ENCODE measurements at regions not wholly inside any gene's neighbourhood (a gene's known extent, or its start where the extent isn't known, plus 50 kb on each side); places are given as distances from the start of the nearest gene placed in this dataset.

DNA sequence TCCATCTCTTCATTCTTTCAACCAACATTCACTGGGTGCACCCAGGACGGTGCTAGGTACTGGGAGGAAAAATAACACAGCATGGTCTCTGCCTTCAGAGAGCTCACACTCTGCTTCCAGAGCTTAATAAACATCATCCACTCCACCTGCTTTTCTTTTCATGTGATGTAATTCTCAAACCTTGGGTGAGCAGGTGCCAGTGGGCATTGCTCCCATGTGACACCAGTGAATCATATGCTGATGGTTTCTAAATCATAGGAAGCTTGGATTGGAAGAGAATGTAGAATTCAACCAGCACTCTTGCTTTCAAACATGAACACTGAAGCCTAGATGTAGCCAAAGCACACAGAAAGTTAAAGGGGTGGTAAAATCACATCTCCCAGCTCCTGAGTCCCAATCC lies 189.8 kb downstream of the FOXA2 start:
- TF ChIP-seq CTCF (IDR thresholded peaks at IDR 0.05 in 2 of 3, conservative IDR thresholded peaks at IDR 0.05 in 1 of 3; ENCODE audit: insufficient read depth in 2 of 3, low read depth in 1 of 3, low read length in 3 of 3) (no peak), SETDB1 (IDR thresholded peaks at IDR 0.05; ENCODE audit: low read length) (no peak), ZNF311 (CRISPR knock-in tag; IDR thresholded peaks at IDR 0.05) (no peak), RBM14 (IDR thresholded peaks at IDR 0.05; ENCODE audit: borderline replicate concordance, insufficient read depth, low read depth, low read length) (no peak), RFX7 (CRISPR knock-in tag; IDR thresholded peaks at IDR 0.05) (no peak), ZNF282 (CRISPR knock-in tag; IDR thresholded peaks at IDR 0.05) (no peak), RAD21 (CRISPR knock-in tag; conservative IDR thresholded peaks at IDR 0.05 in 1 of 2, IDR thresholded peaks at IDR 0.05 in 1 of 2) (no peak), POLR2AphosphoS2 (IDR thresholded peaks at IDR 0.05; ENCODE audit: low read length) (no peak), USF1 (CRISPR knock-in tag; IDR thresholded peaks at IDR 0.05) (no peak), SMARCA4 (IDR thresholded peaks at IDR 0.05) (no peak), ZFP30 (CRISPR knock-in tag; IDR thresholded peaks at IDR 0.05; ENCODE audit: borderline replicate concordance) (no peak), POLR2A (conservative IDR thresholded peaks at IDR 0.05) (no peak)

All from K562 (cell line).